HFFc6 (cell line): ENCODE measurements at regions not wholly inside any gene's neighbourhood (a gene's known extent, or its start where the extent isn't known, plus 50 kb on each side); places are given as distances from the start of the nearest gene placed in this dataset.
A peak's percentile ranks its signal among the peaks of the same experiment; 100 is the strongest.

ENCODE experiments used
- DNase-seq: peaks from one replicate; pipeline ENCODE4 v3.0.0-alpha.2; 2018
- H3K27ac Mint-ChIP-seq: 2 replicates; pipeline ENCODE4 v1.8.0; 2020; ENCODE audit warnings: mild to moderate bottlenecking, mixed read lengths
- H3K27me3 Mint-ChIP-seq: 2 replicates; pipeline ENCODE4 v1.8.0; 2021; ENCODE audit warnings: mild to moderate bottlenecking, moderate library complexity, mixed read lengths; ENCODE audit not compliant: insufficient read depth
- H3K36me3 Mint-ChIP-seq: 2 replicates; pipeline ENCODE4 v1.8.0; 2021; ENCODE audit warnings: low read depth, mixed read lengths
- H3K4me1 Mint-ChIP-seq: 2 replicates; pipeline ENCODE4 v1.8.0; 2020; ENCODE audit warnings: low read depth, mixed read lengths
- H3K4me3 Mint-ChIP-seq: 2 replicates; pipeline ENCODE4 v1.8.0; 2020; ENCODE audit warnings: mild to moderate bottlenecking, moderate library complexity, mixed read lengths
- H3K9me3 Mint-ChIP-seq: 2 replicates; pipeline ENCODE4 v1.8.0; 2020; ENCODE audit warnings: mild to moderate bottlenecking, mixed read lengths
- CTCF ChIP-seq: fragments of 200-600 bp; sonication (generic); IDR thresholded peaks from 2 replicates; pipeline ENCODE4 v1.5.0; 2021; ENCODE audit warnings: antibody characterized with exemption, mild to moderate bottlenecking

- Mint-ChIP-seq H3K4me1 (no peaks in the 10 kb centered on the region), H3K36me3 (no peaks in the 10 kb centered on the region), H3K27me3 (peaks cover 44% of the 10 kb centered on the region), H3K9me3 (no peaks in the 10 kb centered on the region), H3K4me3 (no peak overlapping the region), H3K27ac (no peak overlapping the region)
- no peak for TF ChIP-seq CTCF
- no peak for DNase-seq
Measured at GRCh38 chr11:69887841-69888427, 68.7 kb upstream of the FGF3 start.

DNA sequence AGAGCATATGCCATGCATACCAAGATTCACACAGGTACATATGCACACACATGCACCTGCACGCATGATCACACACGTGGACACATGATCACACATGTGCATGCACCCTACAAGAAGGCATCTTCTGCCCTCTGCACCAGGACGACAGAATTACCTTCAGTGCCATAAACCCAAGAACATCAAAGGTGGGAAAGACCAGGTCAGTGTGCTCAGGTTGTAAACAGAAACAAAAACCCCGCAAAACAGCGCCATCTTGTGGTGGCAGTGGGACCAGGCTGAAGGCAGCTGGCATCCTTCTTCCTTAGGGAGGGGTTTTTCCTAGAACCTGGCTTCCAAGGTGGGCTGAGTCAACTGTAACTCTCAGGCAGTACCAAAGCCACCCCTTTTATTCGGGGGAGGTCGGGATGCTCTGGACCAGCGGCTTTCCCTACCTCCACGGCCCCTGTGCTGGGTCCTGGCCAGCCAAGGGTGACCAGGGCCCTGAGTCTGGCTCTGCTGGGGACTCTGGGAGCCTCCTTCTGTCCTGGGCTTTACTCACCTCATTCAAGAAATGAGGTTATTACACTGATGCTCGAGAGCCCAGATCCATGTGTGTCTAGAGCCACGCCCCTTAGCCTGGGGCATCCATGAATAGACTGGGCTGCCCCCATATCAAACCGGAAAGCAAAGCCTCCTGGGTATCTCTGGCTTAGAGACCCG lies 69.4 kb upstream of the FGF3 start:
- H3K4me1 Mint-ChIP-seq: no peaks in the 10 kb centered on the region
- DNase-seq: peak; percentile 45
- peak; percentile 99 for TF ChIP-seq CTCF
- no peak overlapping the region for H3K27ac Mint-ChIP-seq
- H3K4me3 Mint-ChIP-seq: no peak overlapping the region
- H3K9me3 Mint-ChIP-seq: no peaks in the 10 kb centered on the region
- H3K36me3 Mint-ChIP-seq: no peaks in the 10 kb centered on the region
- H3K27me3 Mint-ChIP-seq: peaks cover 43% of the 10 kb centered on the region

- Mint-ChIP-seq H3K27ac (no peak overlapping the region), H3K4me3 (no peak overlapping the region), H3K4me1 (no peaks in the 10 kb centered on the region), H3K9me3 (no peaks in the 10 kb centered on the region), H3K36me3 (no peaks in the 10 kb centered on the region), H3K27me3 (peaks cover 51% of the 10 kb centered on the region)
- DNase-seq: no peak
- no peak for TF ChIP-seq CTCF
Measured at GRCh38 chr11:69889400-69890318, 70.4 kb upstream of the FGF3 start.

GRCh38 chr11:69890476-69890875 lies 71.3 kb upstream of the FGF3 start:
- Mint-ChIP-seq H3K4me3 (no peak overlapping the region), H3K27me3 (peaks cover 51% of the 10 kb centered on the region), H3K36me3 (no peaks in the 10 kb centered on the region), H3K9me3 (no peaks in the 10 kb centered on the region), H3K4me1 (no peaks in the 10 kb centered on the region), H3K27ac (no peak overlapping the region)
- TF ChIP-seq CTCF: no peak
- DNase-seq: no peak

GRCh38 chr11:69891421-69892236 lies 72.4 kb upstream of the FGF3 start:
- Mint-ChIP-seq H3K27me3 (peaks cover 51% of the 10 kb centered on the region), H3K4me3 (no peak overlapping the region), H3K27ac (no peak overlapping the region), H3K4me1 (no peaks in the 10 kb centered on the region), H3K36me3 (no peaks in the 10 kb centered on the region), H3K9me3 (no peaks in the 10 kb centered on the region)
- no peak for TF ChIP-seq CTCF
- no peak for DNase-seq
